Stimulated activated CD4-positive, alpha-beta T cell treated with anti-CD3 and anti-CD28 coated beads, Interleukin-4, amount 100 ng/mL, for 1 hour (primary cell): ENCODE measurements at regions not wholly inside any gene's neighbourhood (a gene's known extent, or its start where the extent isn't known, plus 50 kb on each side); places are given as distances from the start of the nearest gene placed in this dataset.

Experiments used
- DNase-seq: peaks from one replicate; pipeline ENCODE4 v3.0.0-alpha.2; 2020

GRCh38 chr3:117928836-117929235 is 1105.8 kb downstream of the IGSF11 start:
- DNase-seq = no peak

GRCh38 chr3:117932441-117932840 is 1102.2 kb downstream of the IGSF11 start:
- DNase-seq = no peak

- no peak for DNase-seq
Observed at GRCh38 chr3:117936159-117936558, 1098.5 kb downstream of the IGSF11 start.

GRCh38 chr3:117938974-117939373 is 1095.7 kb downstream of the IGSF11 start:
- no peak for DNase-seq

GRCh38 chr3:117939425-117940027 is 1095.1 kb downstream of the IGSF11 start:
- DNase-seq = no peak

GRCh38 chr3:117941015-117941414 is 1093.6 kb downstream of the IGSF11 start:
- DNase-seq = no peak

- DNase-seq = no peak
Observed at GRCh38 chr3:117941756-117942155, 1092.9 kb downstream of the IGSF11 start.

- no peak for DNase-seq
Observed at GRCh38 chr3:117954131-117954530, 1080.5 kb downstream of the IGSF11 start.

GRCh38 chr3:117955196-117955595 is 1079.5 kb downstream of the IGSF11 start:
- no peak for DNase-seq

- DNase-seq = no peak
Observed at GRCh38 chr3:117958027-117958426, 1076.6 kb downstream of the IGSF11 start.

- no peak for DNase-seq
Observed at GRCh38 chr3:117962750-117963149, 1071.9 kb downstream of the IGSF11 start.

GRCh38 chr3:117963858-117964257 is 1070.8 kb downstream of the IGSF11 start:
- DNase-seq = no peak

GRCh38 chr3:117964814-117965213 is 1069.8 kb downstream of the IGSF11 start:
- DNase-seq = no peak

GRCh38 chr3:117977504-117978228 is 1057.0 kb downstream of the IGSF11 start:
- no peak for DNase-seq

GRCh38 chr3:117979466-117979865 is 1055.2 kb downstream of the IGSF11 start:
- no peak for DNase-seq

- no peak for DNase-seq
Observed at GRCh38 chr3:117987256-117987655, 1047.4 kb downstream of the IGSF11 start.

- no peak for DNase-seq
Observed at GRCh38 chr3:117989982-117990381, 1044.7 kb downstream of the IGSF11 start.

- DNase-seq = no peak
Observed at GRCh38 chr3:117990627-117991026, 1044.0 kb downstream of the IGSF11 start.

GRCh38 chr3:117995842-117996437 is 1038.7 kb downstream of the IGSF11 start:
- no peak for DNase-seq

- DNase-seq = peak; percentile 30
Observed at GRCh38 chr3:117997201-117998049, 1037.2 kb downstream of the IGSF11 start.

- DNase-seq = no peak
Observed at GRCh38 chr3:117998071-117998470, 1036.6 kb downstream of the IGSF11 start.

- DNase-seq = no peak
Observed at GRCh38 chr3:118000219-118000618, 1034.4 kb downstream of the IGSF11 start.

GRCh38 chr3:118001380-118001779 is 1033.3 kb downstream of the IGSF11 start:
- DNase-seq = no peak
